K562 (cell line): ENCODE measurements at regions not wholly inside any gene's neighbourhood (a gene's known extent, or its start where the extent isn't known, plus 50 kb on each side); places are given as distances from the start of the nearest gene placed in this dataset.
A peak's percentile ranks its signal among the peaks of the same experiment; 100 is the strongest.

Experiments
- ATAC-seq: fragments of 200-7000 bp; cut with Tn5 transposase; 3 replicates; pipeline ENCODE4 v1.9.1; 2020; ENCODE audit warnings: moderate library complexity
- BruUV-seq: library from RNA; stranded (reverse); fragments of 400-500 nt; replicated peaks from 2 replicates; lab custom pipeline; 2021; lab: Mats Ljungman, UMichigan
- CTCF ChIA-PET: fragments of 300-600 bp; formaldehyde crosslinking; extraction: SDS; loops from one replicate; lab custom pipeline; 2021; ENCODE audit warnings: low intra/inter-chr PET ratio; lab: Yijun Ruan, JAX
- POLR2A ChIA-PET: fragments of 300-600, 350-650 bp; sonication (Branson Sonifier 250); formaldehyde crosslinking; extraction: SDS; loops from one replicate; lab custom pipeline; 2021; ENCODE audit warnings: antibody characterized with exemption, inconsistent platforms; lab: Yijun Ruan, JAX
- DNase-seq, 4 experiments: peaks; one replicate each; pipeline versions ENCODE4 v3.0.0 to v3.0.0-alpha.2; 2011 to 2018; ENCODE audit warnings: low spot score in 3 of 4, mixed read lengths in 3 of 4; ENCODE audit errors: extremely low read depth in 1 of 4
- FAIRE-seq: peaks from 2 replicates; lab custom pipeline; 2011; peaks lifted over from hg19 to GRCh38; lab: Jason Lieb, UNC
- H2AFZ ChIP-seq: 2 replicates; pipeline ENCODE4 v1.6.0; 2011; ENCODE audit warnings: low read depth, low read length, control low read depth, inconsistent platforms
- H3K27ac ChIP-seq: fragments of 200-600 bp; 3 replicates; pipeline ENCODE4 v1.8.0; 2011; ENCODE audit warnings: low read depth, mild to moderate bottlenecking, control low read depth, inconsistent platforms, low read length, moderate library complexity, mixed read lengths; ENCODE audit errors: extremely low read depth
- H3K27me3 ChIP-seq, 2 experiments: fragments of 300-600 bp in 1 of 2; 2 replicates in 1 of 2; 3 replicates in 1 of 2; pipeline versions ENCODE4 v1.6.0 to v1.8.0; 2011; ENCODE audit warnings: inconsistent platforms in 2 of 2, low read length in 2 of 2, mild to moderate bottlenecking in 1 of 2, mixed read lengths in 1 of 2, moderate library complexity in 1 of 2; ENCODE audit not compliant: control insufficient read depth in 2 of 2, insufficient read depth in 2 of 2
- H3K36me3 ChIP-seq: fragments of 300-600 bp; 3 replicates; pipeline ENCODE4 v1.8.0; 2011; ENCODE audit warnings: mild to moderate bottlenecking, low read length, inconsistent platforms; ENCODE audit not compliant: control insufficient read depth, insufficient read depth
- H3K4me1 ChIP-seq, 2 experiments: fragments of 200-600 bp in 1 of 2; replicated peaks in 1 of 2; 2 replicates in 1 of 2; 3 replicates in 1 of 2; pipeline versions ENCODE4 v1.5.1 to v1.8.0; 2011; ENCODE audit warnings: inconsistent platforms in 2 of 2, low read length in 2 of 2, mild to moderate bottlenecking in 1 of 2, mixed read lengths in 1 of 2, moderate library complexity in 1 of 2; ENCODE audit not compliant: control insufficient read depth in 2 of 2, insufficient read depth in 2 of 2
- H3K4me2 ChIP-seq: 2 replicates; pipeline ENCODE4 v1.6.1; 2011; ENCODE audit warnings: low read length, control low read depth, inconsistent platforms, mixed read lengths; ENCODE audit not compliant: insufficient read depth
- H3K4me3 ChIP-seq: fragments of 200-600 bp; sonication (generic), shearing (Covaris generic); 2 replicates; pipeline ENCODE4 v1.5.1; 2016; ENCODE audit warnings: control low read depth, inconsistent platforms
- H3K79me2 ChIP-seq: fragments of 200-600 bp; 3 replicates; pipeline ENCODE4 v1.8.0; 2011; ENCODE audit warnings: low read length, inconsistent platforms; ENCODE audit not compliant: control insufficient read depth, insufficient read depth
- H3K9ac ChIP-seq, 2 experiments: 2 replicates each; pipeline versions ENCODE4 v1.6.0 to v1.6.1; 2011; ENCODE audit warnings: low read depth in 2 of 2, low read length in 2 of 2, control low read depth in 1 of 2, inconsistent platforms in 1 of 2, mild to moderate bottlenecking in 1 of 2, mixed read lengths in 1 of 2; ENCODE audit not compliant: insufficient read depth in 1 of 2
- H3K9me1 ChIP-seq: one replicate; pipeline ENCODE4 v1.6.0; 2011; ENCODE audit warnings: inconsistent platforms, mild to moderate bottlenecking, low read length, moderate library complexity; ENCODE audit not compliant: control insufficient read depth, insufficient read depth
- H3K9me3 ChIP-seq: replicated peaks from 2 replicates; pipeline ENCODE4 v1.5.1; 2011; ENCODE audit warnings: low read depth, low read length, inconsistent platforms; ENCODE audit not compliant: control insufficient read depth, insufficient read depth
- H4K20me1 ChIP-seq: replicated peaks from 2 replicates; pipeline ENCODE4 v1.6.1; 2011; ENCODE audit warnings: low read length, inconsistent platforms, mixed read lengths; ENCODE audit not compliant: control insufficient read depth, insufficient read depth
- GATAD2B ChIP-seq: fragments of 450-650 bp; IDR thresholded peaks from 2 replicates; pipeline ENCODE4 v1.6.1; 2017; ENCODE audit warnings: mild to moderate bottlenecking, borderline replicate concordance
- HMG20B ChIP-seq: fragments of 250-450 bp; sonication (Bioruptor Pico); IDR thresholded peaks from 2 replicates; pipeline ENCODE4 v1.5.0; 2021; ENCODE audit warnings: mild to moderate bottlenecking
- MLLT1 ChIP-seq, 2 experiments: fragments of 450-650 bp; IDR thresholded peaks; 2 replicates each; pipeline ENCODE4 v1.6.1; 2016
- PTBP1 ChIP-seq: fragments of 200-400 bp; formaldehyde crosslinking; IDR thresholded peaks from 2 replicates; pipeline ENCODE4 v1.6.1; 2017; ENCODE audit warnings: low read depth, low read length
- RBM15 ChIP-seq: fragments of 200-400 bp; formaldehyde crosslinking; IDR thresholded peaks from 2 replicates; pipeline ENCODE4 v1.6.1; 2018; ENCODE audit warnings: mild to moderate bottlenecking, low read length, moderate library complexity; ENCODE audit not compliant: insufficient read depth
- ZC3H11A ChIP-seq: IDR thresholded peaks from 2 replicates; pipeline ENCODE4 v1.6.1; 2012; ENCODE audit warnings: low read depth, low read length, improper control_type of control experiment
- ZNF146 ChIP-seq: IDR thresholded peaks from one replicate; pipeline ENCODE4 v1.6.1; 2018; ENCODE audit warnings: missing compliant biosample characterization; ENCODE audit not compliant: unreplicated experiment
- WGBS: fragments of 100-300 bp; shearing (Covaris generic); methylation state at CpG from one replicate; pipeline ENCODE4 v1.1.6; 2016; ENCODE audit warnings: low coverage, mixed read lengths; ENCODE audit not compliant: insufficient coverage; ENCODE audit errors: missing lambda C conversion rate; 5-methylcytosine and 5-hydroxymethylcytosine counted together
- in situ Hi-C: fragments of 300-500 bp; cut with MboI; formaldehyde crosslinking; loops from 4 replicates; pipeline ENCODE4 v1.15.0; 2018; ENCODE audit warnings: inconsistent platforms, mixed read lengths
- intact Hi-C: fragments of 100-400 bp; cut with micrococcal nuclease; formaldehyde crosslinking; loops from 2 replicates; pipeline ENCODE4 v1.14.2; 2022
- TF ChIP-seq, protein P1 (sequence below): fragments of 450-650 bp; IDR thresholded peaks from 2 replicates; pipeline ENCODE4 v1.6.1; 2016; ENCODE audit warnings: mild to moderate bottlenecking, moderate library complexity

DNA sequence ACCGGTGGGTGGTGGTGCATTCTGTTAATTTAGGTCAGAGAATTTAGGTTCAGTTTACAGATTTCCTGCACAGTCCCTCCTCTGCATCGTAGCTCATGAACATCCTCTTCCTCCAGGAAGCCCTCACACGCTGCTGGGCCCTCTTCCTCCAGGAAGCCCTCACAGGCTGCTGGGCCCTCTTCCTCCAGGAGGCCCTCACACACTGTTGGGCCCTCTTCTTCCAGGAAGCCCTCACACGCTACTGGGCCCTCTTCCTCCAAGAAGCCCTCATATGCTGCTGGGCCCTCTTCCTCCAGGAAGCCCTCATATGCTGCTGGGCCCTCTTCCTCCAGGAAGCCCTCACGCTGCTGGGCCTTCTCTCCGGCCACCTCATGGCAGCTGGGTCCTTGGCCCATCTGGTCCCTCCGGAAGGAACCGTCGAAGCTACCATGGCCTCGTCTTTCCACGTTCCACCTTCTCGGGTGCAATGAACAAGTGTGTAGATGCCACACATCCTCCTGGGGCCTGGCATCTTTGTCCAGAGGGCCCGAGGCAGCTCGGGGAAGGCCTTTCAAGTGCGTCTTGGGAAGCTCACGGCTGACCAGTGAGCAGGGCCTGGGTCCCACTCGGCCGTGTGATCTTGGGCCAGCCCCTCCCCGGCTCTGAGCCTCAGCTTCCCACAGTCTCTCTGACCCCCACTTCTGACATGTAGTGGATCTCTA lies 58.9 kb upstream of the PPARA start (continued):
- TF ChIP-seq MLLT1 (IDR thresholded peaks at IDR 0.05) (no peak), GATAD2B (no peak), HMG20B (CRISPR knock-in tag) (no peak), ZNF146 (CRISPR knock-in tag) (no peak), PTBP1 (0 out of 2 replicates have a peak, but pooled peaks have one; percentile 49)

DNA sequence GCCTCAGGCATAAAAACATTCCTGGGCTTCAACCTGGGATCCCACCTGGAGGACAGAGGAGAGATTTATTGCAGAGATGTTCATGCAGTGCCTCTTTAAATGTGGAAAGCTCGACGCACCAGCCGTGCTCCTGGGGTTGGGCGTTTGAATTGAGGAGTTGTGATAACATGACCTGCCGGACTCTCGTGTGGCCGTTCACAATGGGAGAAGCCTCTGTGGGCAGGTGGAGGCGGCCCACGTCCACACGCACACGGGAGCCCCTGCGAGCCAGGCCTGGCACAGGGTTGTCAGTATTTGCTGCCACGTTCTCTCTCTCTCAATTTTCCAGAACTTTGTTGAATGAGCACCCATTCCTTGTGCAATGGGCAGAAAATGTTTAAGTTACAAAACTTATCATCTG lies 58.3 kb upstream of the PPARA start:
- ChIA-PET CTCF (no interaction called here), POLR2A (no interaction called here)
- Histone ChIP-seq H3K9me1 (no peaks in the 10 kb centered on the region), H3K9ac (no peak overlapping the region), H4K20me1 (no peaks in the 10 kb centered on the region), H2AFZ (no peak overlapping the region), H3K4me2 (no peak overlapping the region), H3K4me3 (no peak overlapping the region), H3K9me3 (no peaks in the 10 kb centered on the region), H3K27ac (no peak overlapping the region), H3K4me1 (peaks cover 6 to 65% of the 10 kb centered on the region in 2 experiments; a peak in 4 of 5 replicates), H3K27me3 (no peaks in the 10 kb centered on the region), H3K36me3 (peaks cover 37% of the 10 kb centered on the region; the same call in 2 of the 3 replicates), H3K79me2 (peaks cover 26% of the 10 kb centered on the region)
- 53% methylated on average over 13 of the region's 13 CpGs for whole genome bisulfite sequencing
- no peak for DNase-seq
- FAIRE-seq = no peak
- intact Hi-C loops = no loop called here
- ATAC-seq = no peak
- no TSS peak for BruUV-seq
- in situ Hi-C loops = no loop called here
- TF ChIP-seq RBM15 (no peak), ZC3H11A (no peak)
- TF ChIP-seq, protein P1, sequence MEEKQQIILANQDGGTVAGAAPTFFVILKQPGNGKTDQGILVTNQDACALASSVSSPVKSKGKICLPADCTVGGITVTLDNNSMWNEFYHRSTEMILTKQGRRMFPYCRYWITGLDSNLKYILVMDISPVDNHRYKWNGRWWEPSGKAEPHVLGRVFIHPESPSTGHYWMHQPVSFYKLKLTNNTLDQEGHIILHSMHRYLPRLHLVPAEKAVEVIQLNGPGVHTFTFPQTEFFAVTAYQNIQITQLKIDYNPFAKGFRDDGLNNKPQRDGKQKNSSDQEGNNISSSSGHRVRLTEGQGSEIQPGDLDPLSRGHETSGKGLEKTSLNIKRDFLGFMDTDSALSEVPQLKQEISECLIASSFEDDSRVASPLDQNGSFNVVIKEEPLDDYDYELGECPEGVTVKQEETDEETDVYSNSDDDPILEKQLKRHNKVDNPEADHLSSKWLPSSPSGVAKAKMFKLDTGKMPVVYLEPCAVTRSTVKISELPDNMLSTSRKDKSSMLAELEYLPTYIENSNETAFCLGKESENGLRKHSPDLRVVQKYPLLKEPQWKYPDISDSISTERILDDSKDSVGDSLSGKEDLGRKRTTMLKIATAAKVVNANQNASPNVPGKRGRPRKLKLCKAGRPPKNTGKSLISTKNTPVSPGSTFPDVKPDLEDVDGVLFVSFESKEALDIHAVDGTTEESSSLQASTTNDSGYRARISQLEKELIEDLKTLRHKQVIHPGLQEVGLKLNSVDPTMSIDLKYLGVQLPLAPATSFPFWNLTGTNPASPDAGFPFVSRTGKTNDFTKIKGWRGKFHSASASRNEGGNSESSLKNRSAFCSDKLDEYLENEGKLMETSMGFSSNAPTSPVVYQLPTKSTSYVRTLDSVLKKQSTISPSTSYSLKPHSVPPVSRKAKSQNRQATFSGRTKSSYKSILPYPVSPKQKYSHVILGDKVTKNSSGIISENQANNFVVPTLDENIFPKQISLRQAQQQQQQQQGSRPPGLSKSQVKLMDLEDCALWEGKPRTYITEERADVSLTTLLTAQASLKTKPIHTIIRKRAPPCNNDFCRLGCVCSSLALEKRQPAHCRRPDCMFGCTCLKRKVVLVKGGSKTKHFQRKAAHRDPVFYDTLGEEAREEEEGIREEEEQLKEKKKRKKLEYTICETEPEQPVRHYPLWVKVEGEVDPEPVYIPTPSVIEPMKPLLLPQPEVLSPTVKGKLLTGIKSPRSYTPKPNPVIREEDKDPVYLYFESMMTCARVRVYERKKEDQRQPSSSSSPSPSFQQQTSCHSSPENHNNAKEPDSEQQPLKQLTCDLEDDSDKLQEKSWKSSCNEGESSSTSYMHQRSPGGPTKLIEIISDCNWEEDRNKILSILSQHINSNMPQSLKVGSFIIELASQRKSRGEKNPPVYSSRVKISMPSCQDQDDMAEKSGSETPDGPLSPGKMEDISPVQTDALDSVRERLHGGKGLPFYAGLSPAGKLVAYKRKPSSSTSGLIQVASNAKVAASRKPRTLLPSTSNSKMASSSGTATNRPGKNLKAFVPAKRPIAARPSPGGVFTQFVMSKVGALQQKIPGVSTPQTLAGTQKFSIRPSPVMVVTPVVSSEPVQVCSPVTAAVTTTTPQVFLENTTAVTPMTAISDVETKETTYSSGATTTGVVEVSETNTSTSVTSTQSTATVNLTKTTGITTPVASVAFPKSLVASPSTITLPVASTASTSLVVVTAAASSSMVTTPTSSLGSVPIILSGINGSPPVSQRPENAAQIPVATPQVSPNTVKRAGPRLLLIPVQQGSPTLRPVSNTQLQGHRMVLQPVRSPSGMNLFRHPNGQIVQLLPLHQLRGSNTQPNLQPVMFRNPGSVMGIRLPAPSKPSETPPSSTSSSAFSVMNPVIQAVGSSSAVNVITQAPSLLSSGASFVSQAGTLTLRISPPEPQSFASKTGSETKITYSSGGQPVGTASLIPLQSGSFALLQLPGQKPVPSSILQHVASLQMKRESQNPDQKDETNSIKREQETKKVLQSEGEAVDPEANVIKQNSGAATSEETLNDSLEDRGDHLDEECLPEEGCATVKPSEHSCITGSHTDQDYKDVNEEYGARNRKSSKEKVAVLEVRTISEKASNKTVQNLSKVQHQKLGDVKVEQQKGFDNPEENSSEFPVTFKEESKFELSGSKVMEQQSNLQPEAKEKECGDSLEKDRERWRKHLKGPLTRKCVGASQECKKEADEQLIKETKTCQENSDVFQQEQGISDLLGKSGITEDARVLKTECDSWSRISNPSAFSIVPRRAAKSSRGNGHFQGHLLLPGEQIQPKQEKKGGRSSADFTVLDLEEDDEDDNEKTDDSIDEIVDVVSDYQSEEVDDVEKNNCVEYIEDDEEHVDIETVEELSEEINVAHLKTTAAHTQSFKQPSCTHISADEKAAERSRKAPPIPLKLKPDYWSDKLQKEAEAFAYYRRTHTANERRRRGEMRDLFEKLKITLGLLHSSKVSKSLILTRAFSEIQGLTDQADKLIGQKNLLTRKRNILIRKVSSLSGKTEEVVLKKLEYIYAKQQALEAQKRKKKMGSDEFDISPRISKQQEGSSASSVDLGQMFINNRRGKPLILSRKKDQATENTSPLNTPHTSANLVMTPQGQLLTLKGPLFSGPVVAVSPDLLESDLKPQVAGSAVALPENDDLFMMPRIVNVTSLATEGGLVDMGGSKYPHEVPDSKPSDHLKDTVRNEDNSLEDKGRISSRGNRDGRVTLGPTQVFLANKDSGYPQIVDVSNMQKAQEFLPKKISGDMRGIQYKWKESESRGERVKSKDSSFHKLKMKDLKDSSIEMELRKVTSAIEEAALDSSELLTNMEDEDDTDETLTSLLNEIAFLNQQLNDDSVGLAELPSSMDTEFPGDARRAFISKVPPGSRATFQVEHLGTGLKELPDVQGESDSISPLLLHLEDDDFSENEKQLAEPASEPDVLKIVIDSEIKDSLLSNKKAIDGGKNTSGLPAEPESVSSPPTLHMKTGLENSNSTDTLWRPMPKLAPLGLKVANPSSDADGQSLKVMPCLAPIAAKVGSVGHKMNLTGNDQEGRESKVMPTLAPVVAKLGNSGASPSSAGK = no peak
